ENCODE measurements at regions not wholly inside any gene's neighbourhood (a gene's known extent, or its start where the extent isn't known, plus 50 kb on each side); places are given as distances from the start of the nearest gene placed in this dataset.

DNA sequence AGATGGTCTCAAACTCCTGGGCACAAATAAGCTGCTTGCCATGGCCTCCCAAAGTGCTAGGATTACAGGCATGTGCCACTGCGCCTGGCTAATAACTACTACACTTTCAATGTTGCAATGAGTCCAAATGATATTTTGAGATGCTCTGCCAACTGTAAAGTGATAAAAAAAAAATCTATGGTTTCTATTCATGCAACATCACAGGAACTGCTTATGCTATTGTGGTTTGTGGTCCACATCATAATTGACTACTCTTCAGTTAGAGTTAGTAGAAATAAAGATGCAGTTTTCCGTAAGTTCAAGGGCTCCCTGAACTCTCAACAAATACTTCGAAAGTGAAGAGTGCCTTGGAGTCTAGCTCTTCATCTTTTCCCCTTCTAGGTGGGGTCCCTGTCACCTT, 239.4 kb downstream of the C12orf75 start:
- TF ChIP-seq, protein P1, sequence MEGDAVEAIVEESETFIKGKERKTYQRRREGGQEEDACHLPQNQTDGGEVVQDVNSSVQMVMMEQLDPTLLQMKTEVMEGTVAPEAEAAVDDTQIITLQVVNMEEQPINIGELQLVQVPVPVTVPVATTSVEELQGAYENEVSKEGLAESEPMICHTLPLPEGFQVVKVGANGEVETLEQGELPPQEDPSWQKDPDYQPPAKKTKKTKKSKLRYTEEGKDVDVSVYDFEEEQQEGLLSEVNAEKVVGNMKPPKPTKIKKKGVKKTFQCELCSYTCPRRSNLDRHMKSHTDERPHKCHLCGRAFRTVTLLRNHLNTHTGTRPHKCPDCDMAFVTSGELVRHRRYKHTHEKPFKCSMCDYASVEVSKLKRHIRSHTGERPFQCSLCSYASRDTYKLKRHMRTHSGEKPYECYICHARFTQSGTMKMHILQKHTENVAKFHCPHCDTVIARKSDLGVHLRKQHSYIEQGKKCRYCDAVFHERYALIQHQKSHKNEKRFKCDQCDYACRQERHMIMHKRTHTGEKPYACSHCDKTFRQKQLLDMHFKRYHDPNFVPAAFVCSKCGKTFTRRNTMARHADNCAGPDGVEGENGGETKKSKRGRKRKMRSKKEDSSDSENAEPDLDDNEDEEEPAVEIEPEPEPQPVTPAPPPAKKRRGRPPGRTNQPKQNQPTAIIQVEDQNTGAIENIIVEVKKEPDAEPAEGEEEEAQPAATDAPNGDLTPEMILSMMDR (conservative IDR thresholded peaks at IDR 0.05 in 1 of 2, IDR thresholded peaks at IDR 0.05 in 1 of 2; ENCODE audit: low read depth in 1 of 2, low read length in 2 of 2), result no peak
- TF ChIP-seq EZH2 (IDR thresholded peaks at IDR 0.05; ENCODE audit: low read length, missing control alignments), result no peak

All from fibroblast of lung (primary cell).